ENCODE measurements at regions not wholly inside any gene's neighbourhood (a gene's known extent, or its start where the extent isn't known, plus 50 kb on each side); places are given as distances from the start of the nearest gene placed in this dataset.

GRCh38 chr21:27447843-27448242, 481.0 kb upstream of the ADAMTS5 start:
- no peaks in the 10 kb centered on the region for H3K9me3 Mint-ChIP-seq (ENCODE audit: low read depth, unreplicated experiment)
- H3K27ac Mint-ChIP-seq (ENCODE audit: unreplicated experiment) = no peak overlapping the region
- no peaks in the 10 kb centered on the region for H3K4me1 Mint-ChIP-seq (ENCODE audit: low read depth, unreplicated experiment)
- H3K4me3 Mint-ChIP-seq (ENCODE audit: low read depth, unreplicated experiment) = no peak overlapping the region
- H3K36me3 Mint-ChIP-seq (ENCODE audit: insufficient read depth, unreplicated experiment) = no peaks in the 10 kb centered on the region
- no peak for DNase-seq
- H3K27me3 Mint-ChIP-seq (ENCODE audit: unreplicated experiment) = no peaks in the 10 kb centered on the region
- TF ChIP-seq CTCF (IDR thresholded peaks at IDR 0.05; ENCODE audit: unreplicated experiment) = no peak
- CTCF ChIA-PET = interaction anchor here (0.5 kb wide), 1 partner anchor 49 kb away, joined by 3 read pairs; no protein-coding TSS in a partner anchor
- no TSS peak for BruUV-seq (replicated peaks)
- intact Hi-C loops (cut with micrococcal nuclease; ENCODE audit: unreplicated experiment) = no loop called here

- intact Hi-C loops (cut with micrococcal nuclease; ENCODE audit: unreplicated experiment) = loop anchor here (10.0 kb wide), 1 partner anchor 135 kb away; no protein-coding TSS in a partner anchor
- H3K36me3 Mint-ChIP-seq (ENCODE audit: insufficient read depth, unreplicated experiment) = no peaks in the 10 kb centered on the region
- no peak for TF ChIP-seq CTCF (IDR thresholded peaks at IDR 0.05; ENCODE audit: unreplicated experiment)
- CTCF ChIA-PET = no interaction called here
- no peaks in the 10 kb centered on the region for H3K9me3 Mint-ChIP-seq (ENCODE audit: low read depth, unreplicated experiment)
- no peaks in the 10 kb centered on the region for H3K27me3 Mint-ChIP-seq (ENCODE audit: unreplicated experiment)
- H3K27ac Mint-ChIP-seq (ENCODE audit: unreplicated experiment) = no peak overlapping the region
- DNase-seq = no peak
- H3K4me3 Mint-ChIP-seq (ENCODE audit: low read depth, unreplicated experiment) = no peak overlapping the region
- BruUV-seq (replicated peaks) = no TSS peak
- H3K4me1 Mint-ChIP-seq (ENCODE audit: low read depth, unreplicated experiment) = peaks cover 11% of the 10 kb centered on the region
Observed at GRCh38 chr21:27429710-27430341, 462.9 kb upstream of the ADAMTS5 start.

- no peaks in the 10 kb centered on the region for H3K27me3 Mint-ChIP-seq (ENCODE audit: unreplicated experiment)
- intact Hi-C loops (cut with micrococcal nuclease; ENCODE audit: unreplicated experiment) = loop anchor here (10.0 kb wide), 1 partner anchor 139 kb away; no protein-coding TSS in a partner anchor
- H3K27ac Mint-ChIP-seq (ENCODE audit: unreplicated experiment) = no peak overlapping the region
- TF ChIP-seq CTCF (IDR thresholded peaks at IDR 0.05; ENCODE audit: unreplicated experiment) = no peak
- no peak for DNase-seq
- no peaks in the 10 kb centered on the region for H3K36me3 Mint-ChIP-seq (ENCODE audit: insufficient read depth, unreplicated experiment)
- no peaks in the 10 kb centered on the region for H3K9me3 Mint-ChIP-seq (ENCODE audit: low read depth, unreplicated experiment)
- H3K4me1 Mint-ChIP-seq (ENCODE audit: low read depth, unreplicated experiment) = peaks cover 24% of the 10 kb centered on the region
- H3K4me3 Mint-ChIP-seq (ENCODE audit: low read depth, unreplicated experiment) = no peak overlapping the region
- no TSS peak for BruUV-seq (replicated peaks)
- CTCF ChIA-PET = no interaction called here
Observed at GRCh38 chr21:27426196-27426595, 459.3 kb upstream of the ADAMTS5 start.

DNA sequence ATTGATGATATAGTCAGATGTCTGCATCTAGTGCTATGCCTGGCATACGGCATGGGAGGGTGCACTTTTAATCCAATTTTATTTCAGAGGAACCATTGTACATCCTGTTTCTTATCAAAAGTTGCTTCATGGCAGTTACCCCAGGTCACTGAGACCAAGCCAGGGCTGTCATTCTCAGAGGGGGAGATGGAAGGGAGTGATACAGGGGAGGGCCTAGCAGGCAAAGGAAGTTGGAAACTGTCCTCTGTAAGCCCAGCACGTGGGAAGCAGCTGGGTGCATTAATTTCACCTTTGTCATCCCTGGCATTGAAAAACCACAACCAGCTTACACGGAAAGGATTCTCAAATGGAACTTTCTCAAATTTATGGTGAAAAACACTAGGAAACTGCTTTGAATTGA, 458.7 kb upstream of the ADAMTS5 start:
- CTCF ChIA-PET = interaction anchor here (0.6 kb wide), 1 partner anchor 267 kb away, joined by 4 read pairs; no protein-coding TSS in a partner anchor
- Mint-ChIP-seq H3K4me1 (ENCODE audit: low read depth, unreplicated experiment) (peaks cover 24% of the 10 kb centered on the region), H3K4me3 (ENCODE audit: low read depth, unreplicated experiment) (no peak overlapping the region), H3K9me3 (ENCODE audit: low read depth, unreplicated experiment) (no peaks in the 10 kb centered on the region), H3K27me3 (ENCODE audit: unreplicated experiment) (no peaks in the 10 kb centered on the region), H3K36me3 (ENCODE audit: insufficient read depth, unreplicated experiment) (no peaks in the 10 kb centered on the region), H3K27ac (ENCODE audit: unreplicated experiment) (no peak overlapping the region)
- intact Hi-C loops (cut with micrococcal nuclease; ENCODE audit: unreplicated experiment) = loop anchor here (10.0 kb wide), 1 partner anchor 139 kb away; no protein-coding TSS in a partner anchor
- no peak for DNase-seq
- TF ChIP-seq CTCF (IDR thresholded peaks at IDR 0.05; ENCODE audit: unreplicated experiment) = no peak
- BruUV-seq (replicated peaks) = no TSS peak
